Loucy (cell line): ENCODE measurements at regions not wholly inside any gene's neighbourhood (a gene's known extent, or its start where the extent isn't known, plus 50 kb on each side); places are given as distances from the start of the nearest gene placed in this dataset.

Experiments used
- H2AFZ ChIP-seq: fragments of 200-600 bp; sonication (generic); 2 replicates; pipeline ENCODE4 v1.6.0; 2016; ENCODE audit warnings: antibody characterized with exemption, mild to moderate bottlenecking, low read length, moderate library complexity
- H3F3A ChIP-seq: fragments of 200-600 bp; 2 replicates; pipeline ENCODE4 v1.6.0; 2016; ENCODE audit warnings: antibody characterized with exemption, low read depth, mild to moderate bottlenecking
- H3K27me3 ChIP-seq: fragments of 200-600 bp; sonication (generic); 2 replicates; pipeline ENCODE4 v1.6.1; 2014; ENCODE audit warnings: low read length, mild to moderate bottlenecking; ENCODE audit not compliant: insufficient read depth, poor library complexity, severe bottlenecking
- H3K36me3 ChIP-seq: fragments of 200-600 bp; sonication (generic); 2 replicates; pipeline ENCODE4 v1.6.1; 2016; ENCODE audit warnings: low read length; ENCODE audit not compliant: insufficient read depth
- H3K4me1 ChIP-seq: fragments of 200-600 bp; sonication (generic); 2 replicates; pipeline ENCODE4 v1.5.1; 2014; ENCODE audit warnings: low read length, mild to moderate bottlenecking; ENCODE audit not compliant: insufficient read depth, poor library complexity, severe bottlenecking
- H3K4me2 ChIP-seq: fragments of 200-600 bp; sonication (generic); 2 replicates; pipeline ENCODE4 v1.6.0; 2014; ENCODE audit warnings: antibody characterized with exemption, low read length, low read depth, mild to moderate bottlenecking; ENCODE audit not compliant: poor library complexity, severe bottlenecking
- H3K4me3 ChIP-seq: fragments of 200-600 bp; sonication (generic); 2 replicates; pipeline ENCODE4 v1.5.1; 2014; ENCODE audit warnings: low read length, mild to moderate bottlenecking, mixed read lengths; ENCODE audit not compliant: poor library complexity, severe bottlenecking
- H3K79me2 ChIP-seq: fragments of 200-600 bp; sonication (generic); 2 replicates; pipeline ENCODE4 v1.6.1; 2014; ENCODE audit warnings: low read length; ENCODE audit not compliant: insufficient read depth
- H3K9ac ChIP-seq: fragments of 200-600 bp; sonication (generic); 2 replicates; pipeline ENCODE4 v1.6.0; 2014; ENCODE audit warnings: mild to moderate bottlenecking, low read depth, low read length, moderate library complexity; ENCODE audit not compliant: poor library complexity, severe bottlenecking
- H3K9me2 ChIP-seq: fragments of 200-600 bp; sonication (generic); replicated peaks from 2 replicates; pipeline ENCODE4 v1.6.1; 2016; ENCODE audit warnings: low read depth, low read length, mixed read lengths
- H3K9me3 ChIP-seq: fragments of 200-600 bp; sonication (generic); 2 replicates; pipeline ENCODE4 v1.6.1; 2014; ENCODE audit warnings: mild to moderate bottlenecking, antibody characterized with exemption, low read length, low read depth; ENCODE audit not compliant: insufficient read depth
- H4K20me1 ChIP-seq: fragments of 200-600 bp; sonication (generic); 2 replicates; pipeline ENCODE4 v1.6.0; 2014; ENCODE audit warnings: antibody characterized with exemption, low read length, mild to moderate bottlenecking; ENCODE audit not compliant: insufficient read depth, poor library complexity, severe bottlenecking
- CTCF ChIP-seq: fragments of 200-600 bp; sonication (generic); conservative IDR thresholded peaks from 2 replicates; pipeline ENCODE4 v1.5.1; 2014; ENCODE audit warnings: mild to moderate bottlenecking, antibody characterized with exemption, low read length
- EZH2phosphoT487 ChIP-seq: fragments of 200-600 bp; IDR thresholded peaks from 2 replicates; pipeline ENCODE4 v1.6.1; 2018; ENCODE audit warnings: antibody characterized with exemption, mild to moderate bottlenecking, moderate library complexity, borderline replicate concordance

GRCh38 chr10:90350122-90350521 is 507.7 kb downstream of the HTR7 start:
- H3K9ac ChIP-seq, result no peak overlapping the region
- H3K9me3 ChIP-seq, result no peaks in the 10 kb centered on the region
- H3F3A ChIP-seq, result no peaks in the 10 kb centered on the region
- H4K20me1 ChIP-seq, result no peaks in the 10 kb centered on the region
- no peaks in the 10 kb centered on the region for H3K9me2 ChIP-seq
- no peak overlapping the region for H3K4me3 ChIP-seq
- H3K27me3 ChIP-seq, result no peaks in the 10 kb centered on the region
- TF ChIP-seq EZH2phosphoT487 (no peak), CTCF (no peak)
- H3K4me1 ChIP-seq, result no peaks in the 10 kb centered on the region
- no peaks in the 10 kb centered on the region for H3K36me3 ChIP-seq
- H3K79me2 ChIP-seq, result no peaks in the 10 kb centered on the region
- H3K4me2 ChIP-seq, result no peak overlapping the region
- H2AFZ ChIP-seq, result no peak overlapping the region

GRCh38 chr10:90352288-90352687 is 505.6 kb downstream of the HTR7 start:
- no peaks in the 10 kb centered on the region for H3K9me3 ChIP-seq
- H3K36me3 ChIP-seq, result no peaks in the 10 kb centered on the region
- no peaks in the 10 kb centered on the region for H4K20me1 ChIP-seq
- no peak overlapping the region for H3K4me3 ChIP-seq
- H3K4me1 ChIP-seq, result no peaks in the 10 kb centered on the region
- no peaks in the 10 kb centered on the region for H3F3A ChIP-seq
- no peaks in the 10 kb centered on the region for H3K79me2 ChIP-seq
- no peak overlapping the region for H3K4me2 ChIP-seq
- H3K9me2 ChIP-seq, result no peaks in the 10 kb centered on the region
- H3K27me3 ChIP-seq, result no peaks in the 10 kb centered on the region
- H3K9ac ChIP-seq, result no peak overlapping the region
- H2AFZ ChIP-seq, result no peak overlapping the region
- TF ChIP-seq EZH2phosphoT487 (no peak), CTCF (no peak)

GRCh38 chr10:90354914-90355313 is 502.9 kb downstream of the HTR7 start:
- no peak overlapping the region for H2AFZ ChIP-seq
- H3K36me3 ChIP-seq, result no peaks in the 10 kb centered on the region
- no peak overlapping the region for H3K4me2 ChIP-seq
- H3K9me2 ChIP-seq, result no peaks in the 10 kb centered on the region
- no peaks in the 10 kb centered on the region for H3K9me3 ChIP-seq
- no peaks in the 10 kb centered on the region for H3K4me1 ChIP-seq
- no peaks in the 10 kb centered on the region for H3F3A ChIP-seq
- H3K27me3 ChIP-seq, result no peaks in the 10 kb centered on the region
- no peak overlapping the region for H3K9ac ChIP-seq
- H4K20me1 ChIP-seq, result no peaks in the 10 kb centered on the region
- H3K79me2 ChIP-seq, result no peaks in the 10 kb centered on the region
- H3K4me3 ChIP-seq, result no peak overlapping the region
- TF ChIP-seq EZH2phosphoT487 (no peak), CTCF (no peak)
